Endothelial cell of umbilical vein (primary cell): ENCODE measurements at regions not wholly inside any gene's neighbourhood (a gene's known extent, or its start where the extent isn't known, plus 50 kb on each side); places are given as distances from the start of the nearest gene placed in this dataset.

ENCODE experiments used
- BruUV-seq: library from RNA; stranded (reverse); fragments of 400-500 nt; replicated peaks from 2 replicates; lab custom pipeline; 2021; lab: Mats Ljungman, UMichigan
- CTCF ChIA-PET: fragments of 300-600, 350-600 bp; sonication (Branson Sonifier 250); formaldehyde crosslinking; loops from one replicate; lab custom pipeline; 2021; ENCODE audit warnings: antibody characterized with exemption, inconsistent platforms; lab: Charles Lee
- POLR2A ChIA-PET: fragments of 300-600, 350-600 bp; sonication (Branson Sonifier 250); formaldehyde crosslinking; loops from one replicate; lab custom pipeline; 2021; ENCODE audit warnings: antibody characterized with exemption, inconsistent platforms; lab: Charles Lee
- DNase-seq: peaks from one replicate; pipeline ENCODE4 v3.0.0-alpha.2; 2011; ENCODE audit warnings: low read depth, low spot score
- FAIRE-seq: peaks from 2 replicates; lab custom pipeline; 2011; peaks lifted over from hg19 to GRCh38; lab: Jason Lieb, UNC
- H2AFZ ChIP-seq: 2 replicates; pipeline ENCODE4 v1.6.0; 2012; ENCODE audit warnings: low read depth, low read length, control low read depth, inconsistent platforms
- H3K27ac ChIP-seq: 2 replicates; pipeline ENCODE4 v1.5.1; 2011; ENCODE audit warnings: low read depth, mild to moderate bottlenecking, control low read depth, low read length, moderate library complexity; ENCODE audit not compliant: insufficient read depth
- H3K27me3 ChIP-seq, 2 experiments: 2 replicates each; pipeline versions ENCODE4 v1.6.0 to v1.6.1; 2011; ENCODE audit warnings: low read length in 2 of 2, mixed read lengths in 1 of 2; ENCODE audit not compliant: control insufficient read depth in 2 of 2, insufficient read depth in 2 of 2
- H3K36me3 ChIP-seq, 2 experiments: 2 replicates in 1 of 2; 3 replicates in 1 of 2; pipeline ENCODE4 v1.5.1; 2011; ENCODE audit warnings: low read length in 2 of 2, mild to moderate bottlenecking in 1 of 2, moderate library complexity in 1 of 2; ENCODE audit not compliant: control insufficient read depth in 2 of 2, insufficient read depth in 2 of 2; ENCODE audit errors: extremely low read depth in 1 of 2
- H3K4me1 ChIP-seq: 3 replicates; pipeline ENCODE4 v1.5.1; 2011; ENCODE audit warnings: mild to moderate bottlenecking, low read length; ENCODE audit not compliant: control insufficient read depth, insufficient read depth; ENCODE audit errors: extremely low read depth
- H3K4me2 ChIP-seq: 2 replicates; pipeline ENCODE4 v1.6.1; 2011; ENCODE audit warnings: low read length, control low read depth, mixed read lengths; ENCODE audit not compliant: insufficient read depth
- H3K4me3 ChIP-seq, 3 experiments: fragments of 200-600 bp in 1 of 3; sonication (generic), shearing (Covaris generic) in 1 of 3; replicated peaks in 1 of 3; 2 replicates each; pipeline ENCODE4 v1.5.1; 2011 to 2016; ENCODE audit warnings: control low read depth in 3 of 3, low read length in 3 of 3, mild to moderate bottlenecking in 2 of 3, inconsistent platforms in 1 of 3, low read depth in 1 of 3, moderate library complexity in 1 of 3; ENCODE audit not compliant: insufficient read depth in 1 of 3
- H3K79me2 ChIP-seq: 2 replicates; pipeline ENCODE4 v1.6.0; 2012; ENCODE audit warnings: low read length, inconsistent platforms; ENCODE audit not compliant: control insufficient read depth, insufficient read depth
- H3K9ac ChIP-seq: replicated peaks from 2 replicates; pipeline ENCODE3; 2011; ENCODE audit warnings: low read length, control low read depth; ENCODE audit not compliant: insufficient read depth; ENCODE audit errors: extremely low read depth
- H3K9me1 ChIP-seq: replicated peaks from 3 replicates; pipeline ENCODE4 v1.6.0; 2011; ENCODE audit warnings: mild to moderate bottlenecking, low read length; ENCODE audit not compliant: control insufficient read depth, insufficient read depth; ENCODE audit errors: extremely low read depth
- H3K9me3 ChIP-seq: replicated peaks from 2 replicates; pipeline ENCODE4 v1.5.1; 2012; ENCODE audit warnings: low read length, inconsistent platforms; ENCODE audit not compliant: control insufficient read depth, insufficient read depth
- H4K20me1 ChIP-seq: replicated peaks from 2 replicates; pipeline ENCODE3; 2011; ENCODE audit warnings: mild to moderate bottlenecking, low read length; ENCODE audit not compliant: control insufficient read depth, insufficient read depth; ENCODE audit errors: extremely low read depth
- EZH2 ChIP-seq: IDR thresholded peaks from 2 replicates; pipeline ENCODE4 v1.6.1; 2012; ENCODE audit warnings: borderline replicate concordance, low read depth, mild to moderate bottlenecking, moderate library complexity, low read length, inconsistent platforms; ENCODE audit not compliant: severe bottlenecking
- FOS ChIP-seq: IDR thresholded peaks from 2 replicates; pipeline ENCODE4 v1.6.1; 2011; ENCODE audit warnings: mild to moderate bottlenecking, low read length, moderate library complexity, borderline replicate concordance; ENCODE audit not compliant: insufficient read depth
- GATA2 ChIP-seq: IDR thresholded peaks from 2 replicates; pipeline ENCODE4 v1.7.0; 2011; ENCODE audit warnings: low read depth, mild to moderate bottlenecking, moderate library complexity, mixed read lengths, low read length; ENCODE audit not compliant: insufficient read length, insufficient read depth
- JUN ChIP-seq: IDR thresholded peaks from 2 replicates; pipeline ENCODE4 v1.6.1; 2011; ENCODE audit warnings: borderline replicate concordance, low read depth; ENCODE audit not compliant: insufficient read length, insufficient read depth
- MAX ChIP-seq: IDR thresholded peaks from 2 replicates; pipeline ENCODE4 v1.6.1; 2011; ENCODE audit not compliant: insufficient read depth, insufficient read length
- MYC ChIP-seq: IDR thresholded peaks from one replicate; pipeline ENCODE4 v1.6.1; 2011; ENCODE audit warnings: mild to moderate bottlenecking, low read depth, low read length
- POLR2A ChIP-seq: IDR thresholded peaks from 2 replicates; pipeline ENCODE4 v1.6.1; 2012; ENCODE audit warnings: low read depth, mild to moderate bottlenecking, control low read depth, low read length
- POLR2AphosphoS5 ChIP-seq: IDR thresholded peaks from 2 replicates; pipeline ENCODE4 v1.6.1; 2012; ENCODE audit warnings: low read depth, mild to moderate bottlenecking, control low read depth, low read length, moderate library complexity; ENCODE audit not compliant: insufficient read depth
- dilution Hi-C: fragments of 300-500 bp; cut with MboI; formaldehyde crosslinking; loops from one replicate; pipeline ENCODE4 v1.15.0; 2019; ENCODE audit warnings: low sequenced_read_pairs; ENCODE audit not compliant: extremely low pct_ligation_motif_present
- intact Hi-C: fragments of 100-400 bp; cut with micrococcal nuclease; formaldehyde crosslinking; loops from one replicate; pipeline ENCODE4 v1.10.0; 2022
- TF ChIP-seq, protein P1 (sequence below), 2 donors: IDR thresholded peaks; 1 replicate in 1 of 2; 2 replicates in 1 of 2; pipeline ENCODE4 v1.5.1; 2011; ENCODE audit warnings: low read length in 2 of 2, mild to moderate bottlenecking in 2 of 2, moderate library complexity in 2 of 2, control low read depth in 1 of 2, inconsistent platforms in 1 of 2, low read depth in 1 of 2; ENCODE audit not compliant: insufficient read depth in 1 of 2; ENCODE audit errors: extremely low read depth in 1 of 2

DNA sequence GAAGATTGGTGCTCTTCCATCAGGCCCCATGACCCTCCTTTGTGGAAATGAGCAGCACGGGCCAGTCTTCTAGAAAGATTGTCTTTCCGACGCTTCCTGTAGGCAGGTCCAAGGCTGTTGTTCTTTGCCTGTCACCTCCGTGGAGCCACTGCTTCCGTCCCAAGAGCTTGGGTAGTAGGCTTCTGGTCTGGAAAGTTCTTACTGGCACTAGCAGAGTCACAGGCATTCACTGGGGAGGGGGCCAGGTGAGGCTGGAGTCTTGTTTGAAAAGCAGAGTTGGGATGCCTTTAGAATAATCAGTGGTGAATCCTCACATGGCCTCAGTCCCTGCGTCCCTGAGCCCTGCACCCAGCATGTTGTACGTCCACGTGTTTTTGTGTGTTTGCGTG is 76.2 kb upstream of the ADPGK start:
- ChIA-PET CTCF (no interaction called here), POLR2A (no interaction called here)
- dilution Hi-C loops (no loop called here), intact Hi-C loops (no loop called here)
- H3K9ac ChIP-seq = no peak overlapping the region
- no peaks in the 10 kb centered on the region for H3K36me3 ChIP-seq
- no peaks in the 10 kb centered on the region for H3K79me2 ChIP-seq
- H3K27me3 ChIP-seq = no peaks in the 10 kb centered on the region
- no peak overlapping the region for H3K4me2 ChIP-seq
- no TSS peak for BruUV-seq
- TF ChIP-seq MYC (no peak), FOS (no peak), POLR2A (no peak), GATA2 (no peak), MAX (no peak), POLR2AphosphoS5 (no peak), JUN (no peak), EZH2 (no peak)
- TF ChIP-seq, protein P1, sequence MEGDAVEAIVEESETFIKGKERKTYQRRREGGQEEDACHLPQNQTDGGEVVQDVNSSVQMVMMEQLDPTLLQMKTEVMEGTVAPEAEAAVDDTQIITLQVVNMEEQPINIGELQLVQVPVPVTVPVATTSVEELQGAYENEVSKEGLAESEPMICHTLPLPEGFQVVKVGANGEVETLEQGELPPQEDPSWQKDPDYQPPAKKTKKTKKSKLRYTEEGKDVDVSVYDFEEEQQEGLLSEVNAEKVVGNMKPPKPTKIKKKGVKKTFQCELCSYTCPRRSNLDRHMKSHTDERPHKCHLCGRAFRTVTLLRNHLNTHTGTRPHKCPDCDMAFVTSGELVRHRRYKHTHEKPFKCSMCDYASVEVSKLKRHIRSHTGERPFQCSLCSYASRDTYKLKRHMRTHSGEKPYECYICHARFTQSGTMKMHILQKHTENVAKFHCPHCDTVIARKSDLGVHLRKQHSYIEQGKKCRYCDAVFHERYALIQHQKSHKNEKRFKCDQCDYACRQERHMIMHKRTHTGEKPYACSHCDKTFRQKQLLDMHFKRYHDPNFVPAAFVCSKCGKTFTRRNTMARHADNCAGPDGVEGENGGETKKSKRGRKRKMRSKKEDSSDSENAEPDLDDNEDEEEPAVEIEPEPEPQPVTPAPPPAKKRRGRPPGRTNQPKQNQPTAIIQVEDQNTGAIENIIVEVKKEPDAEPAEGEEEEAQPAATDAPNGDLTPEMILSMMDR (IDR thresholded peaks at IDR 0.05; ENCODE audit: extremely low read depth in 1 of 2, insufficient read depth in 1 of 2, low read depth in 1 of 2, low read length in 2 of 2) = no peak
- no peak overlapping the region for H3K27ac ChIP-seq
- FAIRE-seq = no peak
- no peak for DNase-seq
- H3K4me1 ChIP-seq = no peaks in the 10 kb centered on the region
- H3K4me3 ChIP-seq = no peak overlapping the region
- no peaks in the 10 kb centered on the region for H3K9me1 ChIP-seq
- no peaks in the 10 kb centered on the region for H4K20me1 ChIP-seq
- no peaks in the 10 kb centered on the region for H3K9me3 ChIP-seq
- H2AFZ ChIP-seq = no peak overlapping the region
